Head of caudate nucleus (tissue), 42 donors: ENCODE measurements at regions not wholly inside any gene's neighbourhood (a gene's known extent, or its start where the extent isn't known, plus 50 kb on each side); places are given as distances from the start of the nearest gene placed in this dataset.
"Not testable (repeated sequence)": the region's sequence is repeated elsewhere in the genome, so short reads cannot be mapped to it uniquely, and the experiment has no call there.

Experiments used
- DNase-seq, 42 donors: peaks; one replicate each; pipeline versions ENCODE4 v3.0.0 to v3.0.0-alpha.2; 2020 to 2021; ENCODE audit warnings: mixed read lengths in 7 of 42
- intact Hi-C: fragments of 100-400 bp; cut with DNase I; formaldehyde crosslinking; loops from one replicate; pipeline ENCODE4 v1.15.0; 2022

GRCh38 chr12:9543341-9543740 lies 64.4 kb downstream of the KLRB1 start:
- intact Hi-C loops, DNase-seq: not testable (repeated sequence)

- intact Hi-C loops, DNase-seq: not testable (repeated sequence)
These were observed 64.9 kb downstream of the KLRB1 start for GRCh38 chr12:9542827-9543226.

GRCh38 chr12:9515925-9516324 lies 91.8 kb downstream of the KLRB1 start:
- DNase-seq, intact Hi-C loops: not testable (repeated sequence)

GRCh38 chr12:9512695-9513094 lies 95.0 kb downstream of the KLRB1 start:
- intact Hi-C loops, DNase-seq: not testable (repeated sequence)

GRCh38 chr12:9510392-9511011 lies 97.2 kb downstream of the KLRB1 start:
- DNase-seq, intact Hi-C loops: not testable (repeated sequence)

GRCh38 chr12:9509464-9510161 lies 98.1 kb downstream of the KLRB1 start:
- no peak for DNase-seq
- intact Hi-C loops, result no loop called here

GRCh38 chr12:9506746-9507145 lies 101.0 kb downstream of the KLRB1 start:
- intact Hi-C loops, result no loop called here
- DNase-seq, result no peak

GRCh38 chr12:9503384-9503783 lies 104.3 kb downstream of the KLRB1 start:
- intact Hi-C loops, DNase-seq: not testable (repeated sequence)

- DNase-seq, intact Hi-C loops: not testable (repeated sequence)
These were observed 104.9 kb downstream of the KLRB1 start for GRCh38 chr12:9502845-9503244.

GRCh38 chr12:9493325-9493724 lies 114.4 kb downstream of the KLRB1 start:
- intact Hi-C loops, DNase-seq: not testable (repeated sequence)

GRCh38 chr12:9481289-9481688 lies 126.4 kb downstream of the KLRB1 start:
- intact Hi-C loops, result not testable (repeated sequence)

GRCh38 chr12:9474197-9474596 lies 133.5 kb downstream of the KLRB1 start:
- DNase-seq, intact Hi-C loops: not testable (repeated sequence)

More at GRCh38 chr12:9481289-9481688, 126.4 kb downstream of the KLRB1 start:
- DNase-seq, result not testable (repeated sequence)

GRCh38 chr12:9473638-9474037 lies 134.1 kb downstream of the KLRB1 start:
- intact Hi-C loops, DNase-seq: not testable (repeated sequence)

- DNase-seq, intact Hi-C loops: not testable (repeated sequence)
These were observed 136.2 kb downstream of the KLRB1 start for GRCh38 chr12:9471501-9471900.

- intact Hi-C loops, DNase-seq: not testable (repeated sequence)
These were observed 137.3 kb downstream of the KLRB1 start for GRCh38 chr12:9470367-9470766.

- DNase-seq, intact Hi-C loops: not testable (repeated sequence)
These were observed 137.8 kb downstream of the KLRB1 start for GRCh38 chr12:9469956-9470355.

- DNase-seq, intact Hi-C loops: not testable (repeated sequence)
These were observed 138.3 kb downstream of the KLRB1 start for GRCh38 chr12:9469463-9469862.

GRCh38 chr12:9468998-9469397 lies 138.7 kb downstream of the KLRB1 start:
- peak; percentile 20 to 77 (median 56) for DNase-seq

GRCh38 chr12:9468144-9468543 lies 139.6 kb downstream of the KLRB1 start:
- DNase-seq, intact Hi-C loops: not testable (repeated sequence)

More at GRCh38 chr12:9468998-9469397, 138.7 kb downstream of the KLRB1 start:
- intact Hi-C loops, result not testable (repeated sequence)

GRCh38 chr12:9464408-9464807 lies 143.3 kb downstream of the KLRB1 start:
- no peak for DNase-seq
- intact Hi-C loops, result no loop called here
